Peyer's patch (tissue), 4 donors: ENCODE measurements at regions not wholly inside any gene's neighbourhood (a gene's known extent, or its start where the extent isn't known, plus 50 kb on each side); places are given as distances from the start of the nearest gene placed in this dataset.

Experiments used
- POLR2A ChIP-seq, 2 donors: fragments of 450-650 bp; IDR thresholded peaks; one replicate each; pipeline ENCODE4 v1.5.1; 2017; ENCODE audit warnings: antibody characterized with exemption in 2 of 2, mild to moderate bottlenecking in 2 of 2, moderate library complexity in 2 of 2
- TF ChIP-seq, protein P1 (sequence below), 6 experiments: fragments of 450-650 bp in 4 of 6; fragments of 200-600 bp in 2 of 6; sonication (generic) in 1 of 6; IDR thresholded peaks; one replicate each; pipeline ENCODE4 v1.5.1; 2017 to 2019; ENCODE audit warnings: antibody characterized with exemption in 6 of 6, mild to moderate bottlenecking in 3 of 6, moderate library complexity in 1 of 6

- TF ChIP-seq, protein P1, sequence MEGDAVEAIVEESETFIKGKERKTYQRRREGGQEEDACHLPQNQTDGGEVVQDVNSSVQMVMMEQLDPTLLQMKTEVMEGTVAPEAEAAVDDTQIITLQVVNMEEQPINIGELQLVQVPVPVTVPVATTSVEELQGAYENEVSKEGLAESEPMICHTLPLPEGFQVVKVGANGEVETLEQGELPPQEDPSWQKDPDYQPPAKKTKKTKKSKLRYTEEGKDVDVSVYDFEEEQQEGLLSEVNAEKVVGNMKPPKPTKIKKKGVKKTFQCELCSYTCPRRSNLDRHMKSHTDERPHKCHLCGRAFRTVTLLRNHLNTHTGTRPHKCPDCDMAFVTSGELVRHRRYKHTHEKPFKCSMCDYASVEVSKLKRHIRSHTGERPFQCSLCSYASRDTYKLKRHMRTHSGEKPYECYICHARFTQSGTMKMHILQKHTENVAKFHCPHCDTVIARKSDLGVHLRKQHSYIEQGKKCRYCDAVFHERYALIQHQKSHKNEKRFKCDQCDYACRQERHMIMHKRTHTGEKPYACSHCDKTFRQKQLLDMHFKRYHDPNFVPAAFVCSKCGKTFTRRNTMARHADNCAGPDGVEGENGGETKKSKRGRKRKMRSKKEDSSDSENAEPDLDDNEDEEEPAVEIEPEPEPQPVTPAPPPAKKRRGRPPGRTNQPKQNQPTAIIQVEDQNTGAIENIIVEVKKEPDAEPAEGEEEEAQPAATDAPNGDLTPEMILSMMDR (IDR thresholded peaks at IDR 0.05), result no peak
- TF ChIP-seq POLR2A (IDR thresholded peaks at IDR 0.05), result no peak
Measured at GRCh38 chr17:77817953-77818352, 140.6 kb upstream of the TNRC6C start.
